ENCODE measurements at regions not wholly inside any gene's neighbourhood (a gene's known extent, or its start where the extent isn't known, plus 50 kb on each side); places are given as distances from the start of the nearest gene placed in this dataset.

DNA sequence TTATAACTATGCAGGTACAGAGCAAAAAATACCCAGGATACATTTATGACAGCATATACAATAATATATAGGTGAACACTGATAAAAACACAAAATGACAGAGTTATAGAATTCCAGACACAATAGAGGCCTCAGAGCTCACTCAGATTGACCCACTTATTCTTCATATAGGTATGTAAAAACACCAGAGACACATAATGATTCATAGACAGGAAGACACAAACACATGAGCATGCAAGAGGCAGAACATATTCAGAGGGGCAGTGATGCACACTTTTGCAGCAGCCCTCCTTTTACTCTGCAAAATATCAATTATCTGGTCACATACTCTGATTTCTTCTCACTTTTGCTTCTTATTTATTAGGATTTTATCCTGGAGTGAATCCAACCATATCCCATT is 633.3 kb upstream of the ACVR2A start:
- TF ChIP-seq, protein P1, sequence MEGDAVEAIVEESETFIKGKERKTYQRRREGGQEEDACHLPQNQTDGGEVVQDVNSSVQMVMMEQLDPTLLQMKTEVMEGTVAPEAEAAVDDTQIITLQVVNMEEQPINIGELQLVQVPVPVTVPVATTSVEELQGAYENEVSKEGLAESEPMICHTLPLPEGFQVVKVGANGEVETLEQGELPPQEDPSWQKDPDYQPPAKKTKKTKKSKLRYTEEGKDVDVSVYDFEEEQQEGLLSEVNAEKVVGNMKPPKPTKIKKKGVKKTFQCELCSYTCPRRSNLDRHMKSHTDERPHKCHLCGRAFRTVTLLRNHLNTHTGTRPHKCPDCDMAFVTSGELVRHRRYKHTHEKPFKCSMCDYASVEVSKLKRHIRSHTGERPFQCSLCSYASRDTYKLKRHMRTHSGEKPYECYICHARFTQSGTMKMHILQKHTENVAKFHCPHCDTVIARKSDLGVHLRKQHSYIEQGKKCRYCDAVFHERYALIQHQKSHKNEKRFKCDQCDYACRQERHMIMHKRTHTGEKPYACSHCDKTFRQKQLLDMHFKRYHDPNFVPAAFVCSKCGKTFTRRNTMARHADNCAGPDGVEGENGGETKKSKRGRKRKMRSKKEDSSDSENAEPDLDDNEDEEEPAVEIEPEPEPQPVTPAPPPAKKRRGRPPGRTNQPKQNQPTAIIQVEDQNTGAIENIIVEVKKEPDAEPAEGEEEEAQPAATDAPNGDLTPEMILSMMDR (IDR thresholded peaks at IDR 0.05; ENCODE audit: control insufficient read depth, extremely low read depth, insufficient read depth) = no peak
- no peak overlapping the region for H3K4me3 ChIP-seq (ENCODE audit: low read depth, low read length)
- DNase-seq (ENCODE audit: low read depth) = no peak

DNA sequence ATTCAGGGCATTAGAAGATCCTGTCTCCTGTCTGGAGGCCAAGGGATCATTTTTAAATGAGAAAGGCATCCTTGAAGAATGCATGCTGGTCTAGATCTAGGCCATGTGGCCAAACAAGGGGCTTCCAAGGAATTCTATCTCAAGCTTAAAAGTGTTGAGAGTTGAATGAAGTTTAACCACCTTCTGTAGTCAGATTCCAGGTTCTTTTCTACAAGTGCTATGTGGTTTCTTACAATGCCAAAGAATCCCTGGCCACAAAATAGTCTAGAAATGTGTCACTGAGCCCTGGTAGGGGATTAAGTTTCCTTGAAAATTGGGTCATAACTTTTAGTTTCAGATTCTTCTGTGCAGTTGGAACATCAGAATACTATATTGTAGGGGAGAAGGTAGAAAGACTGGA is 640.7 kb upstream of the ACVR2A start:
- no peak overlapping the region for H3K4me3 ChIP-seq (ENCODE audit: low read depth, low read length)
- TF ChIP-seq, protein P1 (IDR thresholded peaks at IDR 0.05; ENCODE audit: control insufficient read depth, extremely low read depth, insufficient read depth) = no peak
- no peak for DNase-seq (ENCODE audit: low read depth)

DNA sequence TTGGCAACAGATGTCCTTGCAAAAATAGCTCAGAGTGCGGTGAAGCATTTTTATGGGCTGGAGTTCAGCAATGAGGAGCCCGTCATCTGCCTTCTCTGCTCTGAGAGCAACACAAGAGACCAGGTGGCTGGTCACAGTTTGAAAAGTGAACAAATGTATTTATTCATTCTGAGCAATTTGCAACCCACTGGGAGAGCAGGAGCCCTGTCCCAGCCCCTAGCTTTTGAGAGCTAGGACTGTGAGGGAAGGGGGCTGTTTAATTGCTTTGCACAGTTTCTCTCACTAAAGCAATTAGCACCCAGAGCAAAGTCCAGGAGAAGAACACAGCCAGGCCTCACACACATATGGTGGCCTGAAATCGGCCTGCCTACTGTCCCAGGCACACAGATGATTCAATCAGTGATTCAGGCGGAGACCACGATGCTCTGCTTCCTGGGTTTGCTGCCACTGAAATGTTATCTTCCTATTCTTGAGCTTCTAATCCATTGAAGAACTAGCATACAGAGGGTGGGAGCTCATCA is 646.1 kb upstream of the ACVR2A start:
- H3K4me3 ChIP-seq (ENCODE audit: low read depth, low read length) = no peak overlapping the region
- DNase-seq (ENCODE audit: low read depth) = no peak
- TF ChIP-seq, protein P1 (IDR thresholded peaks at IDR 0.05; ENCODE audit: control insufficient read depth, extremely low read depth, insufficient read depth) = no peak

DNA sequence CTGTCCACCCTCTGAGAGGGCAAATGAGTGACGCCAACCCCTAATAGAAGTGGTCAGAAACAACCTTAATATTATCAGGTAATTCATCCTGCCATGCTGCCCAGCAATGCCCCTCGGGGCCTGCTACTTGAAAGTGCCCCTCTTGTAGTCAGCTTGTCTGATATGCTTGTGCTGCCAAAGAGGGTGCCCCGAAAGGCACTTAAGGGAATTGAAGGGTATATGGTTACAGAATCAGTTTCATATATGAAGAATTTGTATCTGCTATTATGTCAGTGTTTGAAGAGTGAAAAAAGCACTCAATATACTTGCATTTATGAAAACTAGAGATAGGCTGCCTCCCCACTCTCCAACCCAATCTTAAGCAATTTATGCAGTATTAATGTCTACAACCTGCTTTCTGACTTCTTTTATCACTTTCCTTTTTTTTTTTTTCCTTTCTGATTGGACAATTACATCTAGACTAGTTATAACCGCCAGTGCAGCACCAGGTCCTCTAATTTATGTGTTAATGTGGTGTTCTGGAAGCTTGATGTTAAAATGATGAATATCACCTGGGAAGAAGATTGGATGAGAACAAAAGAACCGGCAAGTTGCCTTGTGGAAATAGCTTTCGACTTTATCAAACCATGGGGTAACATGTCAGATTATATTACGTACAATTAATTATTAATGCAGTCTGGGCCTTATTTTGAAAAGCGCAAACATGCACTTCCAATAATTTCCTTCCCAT is 646.9 kb upstream of the ACVR2A start:
- H3K4me3 ChIP-seq (ENCODE audit: low read depth, low read length) = no peak overlapping the region
- TF ChIP-seq, protein P1 (IDR thresholded peaks at IDR 0.05; ENCODE audit: control insufficient read depth, extremely low read depth, insufficient read depth) = no peak
- DNase-seq (ENCODE audit: low read depth) = no peak

DNA sequence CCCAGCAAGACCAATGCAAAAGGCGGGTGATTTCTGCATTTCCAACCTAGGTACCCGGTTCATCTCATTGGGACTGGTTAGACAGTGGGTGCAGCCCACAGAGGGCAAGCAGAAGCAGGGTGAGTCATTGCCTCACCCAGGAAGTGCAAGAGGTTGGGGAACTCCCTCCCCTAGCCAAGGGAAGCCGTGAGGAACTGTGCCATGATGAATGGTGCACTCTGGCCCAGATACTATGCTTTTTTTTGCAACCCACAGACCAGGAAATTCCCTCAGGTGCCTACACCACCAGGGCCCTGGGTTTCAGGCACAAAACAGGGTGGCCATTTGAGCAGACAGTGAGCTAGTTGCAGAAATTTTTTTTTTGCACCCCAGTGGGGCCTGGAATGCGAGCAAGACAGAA is 662.6 kb upstream of the ACVR2A start:
- DNase-seq (ENCODE audit: low read depth) = no peak
- TF ChIP-seq, protein P1 (IDR thresholded peaks at IDR 0.05; ENCODE audit: control insufficient read depth, extremely low read depth, insufficient read depth) = no peak
- no peak overlapping the region for H3K4me3 ChIP-seq (ENCODE audit: low read depth, low read length)

DNA sequence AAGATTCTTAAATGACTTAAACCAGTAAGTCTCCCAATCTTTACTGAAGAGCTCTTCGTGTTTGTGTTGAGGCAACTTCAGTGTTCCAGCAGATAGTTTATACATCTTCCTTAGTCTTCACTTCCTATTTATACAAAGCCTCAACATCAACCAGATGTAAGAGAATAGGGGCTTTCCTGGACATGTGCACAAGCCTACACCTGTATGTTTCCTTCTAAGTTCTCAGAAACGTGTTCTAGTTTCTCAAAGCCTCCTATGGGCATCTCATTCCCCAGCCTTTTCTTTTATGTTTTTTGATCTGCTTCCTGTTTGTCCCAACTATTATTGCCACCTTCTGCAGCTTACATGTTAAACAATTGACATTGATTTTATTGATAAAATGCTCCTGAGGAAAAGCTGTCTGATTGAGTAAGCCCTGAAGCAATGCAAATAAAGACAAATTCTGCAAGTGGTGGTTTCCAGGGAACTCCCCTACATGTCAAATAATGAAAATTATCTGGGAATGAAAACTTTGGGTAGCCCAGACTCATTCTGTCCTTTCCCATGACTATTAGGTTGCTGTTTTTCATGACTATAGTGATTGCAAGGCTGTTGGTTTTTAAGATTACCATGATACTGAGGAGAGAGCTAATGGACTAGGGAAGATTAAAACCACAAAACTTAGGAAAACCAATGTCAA is 663.3 kb upstream of the ACVR2A start:
- H3K4me3 ChIP-seq (ENCODE audit: low read depth, low read length) = no peak overlapping the region
- no peak for DNase-seq (ENCODE audit: low read depth)
- TF ChIP-seq, protein P1 (IDR thresholded peaks at IDR 0.05; ENCODE audit: control insufficient read depth, extremely low read depth, insufficient read depth) = no peak
